Epithelial cell of esophagus (primary cell): ENCODE measurements at regions not wholly inside any gene's neighbourhood (a gene's known extent, or its start where the extent isn't known, plus 50 kb on each side); places are given as distances from the start of the nearest gene placed in this dataset.

Experiments
- DNase-seq: peaks from one replicate; pipeline ENCODE4 v3.0.0; 2010; ENCODE audit warnings: low read depth
- H3K4me3 ChIP-seq: 2 replicates; pipeline ENCODE4 v1.5.1; 2011; ENCODE audit warnings: mild to moderate bottlenecking, low read length, control low read depth
- TF ChIP-seq, protein P1 (sequence below): IDR thresholded peaks from 2 replicates; pipeline ENCODE4 v1.5.1; 2011; ENCODE audit warnings: low read depth, mild to moderate bottlenecking, low read length, control low read depth, inconsistent platforms; ENCODE audit not compliant: insufficient read depth; ENCODE audit errors: missing control alignments

DNA sequence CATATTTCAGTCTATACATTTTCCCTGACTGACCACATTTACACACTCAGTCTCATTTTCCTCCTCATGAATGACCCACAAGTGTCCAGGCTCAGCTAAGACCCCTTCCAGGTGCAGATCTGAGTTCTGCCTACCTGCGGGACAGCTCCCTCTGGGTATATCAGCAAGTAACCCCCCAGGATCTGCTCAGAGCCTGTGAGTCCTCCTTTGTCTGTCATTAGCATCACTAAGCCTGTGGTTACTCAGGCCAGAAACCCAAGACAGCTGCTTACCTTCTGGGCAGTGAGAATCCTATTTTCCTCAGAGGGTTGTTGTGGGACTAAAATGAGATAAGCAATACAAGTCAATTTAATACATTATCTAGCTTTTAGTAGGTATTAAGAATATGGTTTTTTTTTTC is 487.6 kb upstream of the BOD1L1 start:
- TF ChIP-seq, protein P1, sequence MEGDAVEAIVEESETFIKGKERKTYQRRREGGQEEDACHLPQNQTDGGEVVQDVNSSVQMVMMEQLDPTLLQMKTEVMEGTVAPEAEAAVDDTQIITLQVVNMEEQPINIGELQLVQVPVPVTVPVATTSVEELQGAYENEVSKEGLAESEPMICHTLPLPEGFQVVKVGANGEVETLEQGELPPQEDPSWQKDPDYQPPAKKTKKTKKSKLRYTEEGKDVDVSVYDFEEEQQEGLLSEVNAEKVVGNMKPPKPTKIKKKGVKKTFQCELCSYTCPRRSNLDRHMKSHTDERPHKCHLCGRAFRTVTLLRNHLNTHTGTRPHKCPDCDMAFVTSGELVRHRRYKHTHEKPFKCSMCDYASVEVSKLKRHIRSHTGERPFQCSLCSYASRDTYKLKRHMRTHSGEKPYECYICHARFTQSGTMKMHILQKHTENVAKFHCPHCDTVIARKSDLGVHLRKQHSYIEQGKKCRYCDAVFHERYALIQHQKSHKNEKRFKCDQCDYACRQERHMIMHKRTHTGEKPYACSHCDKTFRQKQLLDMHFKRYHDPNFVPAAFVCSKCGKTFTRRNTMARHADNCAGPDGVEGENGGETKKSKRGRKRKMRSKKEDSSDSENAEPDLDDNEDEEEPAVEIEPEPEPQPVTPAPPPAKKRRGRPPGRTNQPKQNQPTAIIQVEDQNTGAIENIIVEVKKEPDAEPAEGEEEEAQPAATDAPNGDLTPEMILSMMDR: no peak
- H3K4me3 ChIP-seq: no peak overlapping the region

DNA sequence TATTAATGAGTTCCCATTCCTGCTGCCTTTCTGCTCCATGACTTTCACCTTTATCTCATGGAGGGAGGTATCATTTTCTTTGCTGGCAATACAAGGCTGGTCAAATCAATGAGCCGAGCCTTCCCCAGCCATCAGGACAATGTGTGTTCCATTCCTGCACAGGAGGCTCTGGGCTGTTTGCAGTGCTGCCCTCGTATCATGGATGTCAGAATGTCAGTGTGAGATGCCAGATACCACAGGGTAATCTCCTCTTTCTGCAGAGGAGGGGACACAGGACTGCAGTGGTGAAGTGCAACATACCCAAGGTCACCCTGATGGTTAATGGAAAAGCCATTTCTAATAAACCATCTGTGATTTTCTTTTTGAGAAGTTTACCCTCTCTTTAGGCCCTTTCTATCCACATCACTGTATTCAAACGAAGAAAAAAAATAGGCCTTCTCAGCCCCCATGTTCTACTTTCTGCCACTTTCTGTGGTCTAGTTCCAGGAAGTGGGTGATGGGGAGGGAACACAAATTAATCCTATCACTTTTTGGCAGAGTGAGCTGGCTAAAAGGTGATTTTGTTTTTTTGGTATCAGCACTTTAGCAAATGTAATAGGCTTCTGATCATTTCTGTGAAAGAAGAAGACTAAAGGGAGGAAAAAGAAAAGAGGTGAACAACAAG is 490.2 kb upstream of the BOD1L1 start:
- H3K4me3 ChIP-seq: no peak overlapping the region
- TF ChIP-seq, protein P1: no peak
- DNase-seq: no peak

More for the DNA sequence above, 487.6 kb upstream of the BOD1L1 start:
- no peak for DNase-seq

DNA sequence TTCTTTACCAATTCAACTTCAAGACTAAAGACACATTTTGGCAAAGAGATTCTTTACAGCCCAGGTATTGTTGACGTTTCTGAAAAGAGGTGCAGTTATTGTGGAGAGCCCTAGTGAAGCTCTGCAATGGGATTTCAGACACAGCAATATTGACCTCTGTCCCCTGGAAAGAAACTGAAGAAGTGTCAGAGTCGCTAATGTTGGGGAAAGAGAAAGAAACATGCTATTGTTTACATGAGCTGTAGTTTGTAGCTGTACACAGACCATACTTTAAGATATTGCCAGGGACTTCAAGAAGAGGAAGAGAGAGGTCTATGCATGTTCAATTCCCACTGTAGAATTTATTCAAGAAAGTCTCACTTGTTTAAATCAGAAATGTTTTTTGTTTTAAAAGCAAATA is 497.3 kb upstream of the BOD1L1 start:
- DNase-seq: no peak
- TF ChIP-seq, protein P1: no peak
- H3K4me3 ChIP-seq: no peak overlapping the region

DNA sequence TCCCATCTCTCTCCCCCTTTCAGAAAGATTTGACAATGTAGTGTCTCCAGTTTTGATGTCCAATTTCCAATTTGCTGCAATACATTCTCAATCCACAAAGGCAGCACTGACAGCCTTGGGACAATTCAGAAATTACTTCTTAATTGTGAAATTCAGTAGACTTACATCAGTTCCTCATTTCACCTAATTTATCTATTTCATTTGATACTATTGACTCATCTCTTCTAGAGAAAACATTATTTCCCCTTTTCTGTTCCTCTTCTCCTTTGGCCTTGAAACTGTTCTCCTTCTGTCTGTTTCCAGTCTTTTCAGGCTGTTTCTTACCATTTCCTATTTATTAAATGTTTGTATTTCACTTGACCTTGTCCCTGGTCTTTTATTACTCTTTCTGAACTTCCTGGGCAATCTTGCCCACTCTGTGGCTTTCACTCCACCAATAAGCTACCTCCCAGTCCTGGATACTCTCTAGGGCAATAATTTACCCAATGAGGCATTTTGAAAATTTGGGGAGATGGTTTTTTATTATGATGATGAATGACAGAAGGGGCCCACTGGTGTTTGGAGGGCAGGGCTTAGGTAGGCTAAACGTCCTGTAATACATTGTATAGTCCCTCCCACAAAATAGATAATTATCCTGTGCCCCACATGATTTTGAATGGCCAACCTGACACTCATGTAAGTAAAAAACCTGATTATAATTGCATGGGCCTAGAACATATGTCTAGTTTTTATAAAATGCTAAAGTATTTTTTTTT is 498.0 kb upstream of the BOD1L1 start:
- TF ChIP-seq, protein P1: no peak
- H3K4me3 ChIP-seq: no peak overlapping the region
- DNase-seq: no peak

DNA sequence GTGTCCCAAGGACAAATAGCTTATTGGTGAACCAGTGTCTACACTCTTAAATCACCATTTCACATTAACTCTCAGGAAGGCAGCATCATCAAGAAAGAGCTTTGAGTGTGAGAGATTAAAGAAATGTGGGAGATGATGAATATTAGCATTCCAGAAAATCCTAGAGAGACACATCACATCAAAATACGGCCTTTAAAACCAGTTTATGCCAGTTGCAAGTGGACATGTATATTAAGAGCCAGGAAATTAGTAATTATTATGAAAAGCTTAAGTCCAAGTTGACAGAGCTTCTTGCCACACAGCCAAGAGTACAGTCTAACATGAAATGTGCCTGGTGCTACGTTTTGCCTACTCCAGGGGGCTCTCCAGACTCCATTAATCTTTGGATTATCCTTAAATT is 503.0 kb upstream of the BOD1L1 start:
- DNase-seq: no peak
- H3K4me3 ChIP-seq: no peak overlapping the region
- TF ChIP-seq, protein P1: no peak

DNA sequence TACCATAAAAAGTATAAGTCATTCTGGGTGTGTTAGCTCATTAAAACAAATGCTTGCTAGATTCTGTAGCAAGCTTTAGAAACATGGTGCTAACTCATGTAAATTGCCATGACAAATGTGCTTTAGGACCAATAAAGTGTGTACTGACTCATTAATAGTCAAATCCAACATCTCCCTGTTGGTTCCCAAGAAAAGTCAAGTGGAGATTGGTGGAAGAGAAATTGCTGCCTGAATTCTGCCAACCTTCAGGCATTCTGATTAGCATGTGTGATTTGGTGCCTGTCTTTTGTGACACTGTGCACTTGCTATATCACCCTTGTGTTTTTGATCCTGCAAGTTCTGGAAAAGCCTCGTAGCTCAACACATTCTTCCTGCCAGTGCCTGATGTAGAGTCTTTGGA is 503.8 kb upstream of the BOD1L1 start:
- no peak overlapping the region for H3K4me3 ChIP-seq
- DNase-seq: no peak
- TF ChIP-seq, protein P1: no peak
